GM21515 (cell line): ENCODE measurements at regions not wholly inside any gene's neighbourhood (a gene's known extent, or its start where the extent isn't known, plus 50 kb on each side); places are given as distances from the start of the nearest gene placed in this dataset.
"Not testable (repeated sequence)": the region's sequence is repeated elsewhere in the genome, so short reads cannot be mapped to it uniquely, and the experiment has no call there.

Experiments used
- ATAC-seq: cut with Tn5 transposase; IDR thresholded peaks from one replicate; pipeline ENCODE4 v1.9.1; 2021; ENCODE audit not compliant: unreplicated experiment

- no peak for ATAC-seq
These were observed 245.3 kb downstream of the SETD4 start for GRCh38 chr21:35814858-35815619.

GRCh38 chr21:35812679-35813078, 247.6 kb downstream of the SETD4 start:
- no peak for ATAC-seq

- ATAC-seq = no peak
These were observed 249.0 kb downstream of the SETD4 start for GRCh38 chr21:35811191-35811806.

GRCh38 chr21:35810431-35810970, 249.8 kb downstream of the SETD4 start:
- no peak for ATAC-seq

- ATAC-seq = no peak
These were observed 258.9 kb downstream of the SETD4 start for GRCh38 chr21:35801391-35801790.

GRCh38 chr21:35800796-35801385, 259.4 kb downstream of the SETD4 start:
- ATAC-seq = not testable (repeated sequence)

- no peak for ATAC-seq
These were observed 263.5 kb downstream of the SETD4 start for GRCh38 chr21:35796844-35797243.

- ATAC-seq = not testable (repeated sequence)
These were observed 265.8 kb downstream of the SETD4 start for GRCh38 chr21:35794527-35794926.

- ATAC-seq = no peak
These were observed 267.6 kb downstream of the SETD4 start for GRCh38 chr21:35792569-35793305.

- ATAC-seq = no peak
These were observed 268.6 kb downstream of the SETD4 start for GRCh38 chr21:35791541-35792325.

- no peak for ATAC-seq
These were observed 276.6 kb downstream of the SETD4 start for GRCh38 chr21:35783721-35784120.

GRCh38 chr21:35782667-35783066, 277.7 kb downstream of the SETD4 start:
- no peak for ATAC-seq

- no peak for ATAC-seq
These were observed 279.3 kb downstream of the SETD4 start for GRCh38 chr21:35780983-35781382.

- ATAC-seq = no peak
These were observed 280.4 kb downstream of the SETD4 start for GRCh38 chr21:35779690-35780570.

- no peak for ATAC-seq
These were observed 281.2 kb downstream of the SETD4 start for GRCh38 chr21:35779167-35779566.

GRCh38 chr21:35777081-35777480, 283.2 kb downstream of the SETD4 start:
- no peak for ATAC-seq

GRCh38 chr21:35775778-35776544, 284.4 kb downstream of the SETD4 start:
- ATAC-seq = no peak

GRCh38 chr21:35770101-35770945, 290.0 kb downstream of the SETD4 start:
- no peak for ATAC-seq
